Peyer's patch (tissue), 4 donors: ENCODE measurements at regions not wholly inside any gene's neighbourhood (a gene's known extent, or its start where the extent isn't known, plus 50 kb on each side); places are given as distances from the start of the nearest gene placed in this dataset.

Experiments
- DNase-seq, 3 donors: peaks; one replicate each; pipeline ENCODE4 v3.0.0-alpha.2; 2017 to 2019
- H3K27ac ChIP-seq, 4 donors: fragments of 200-600 bp; sonication (generic); one replicate each; pipeline ENCODE4 v1.5.1; 2016 to 2019
- H3K27me3 ChIP-seq, 2 donors: fragments of 200-600 bp; sonication (generic); one replicate each; pipeline ENCODE4 v1.5.1; 2019
- H3K36me3 ChIP-seq, 3 donors: fragments of 200-600 bp; sonication (generic); one replicate each; pipeline ENCODE4 v1.5.1; 2016 to 2019
- H3K4me1 ChIP-seq, 4 donors: fragments of 200-600 bp; sonication (generic); one replicate each; pipeline ENCODE4 v1.5.1; 2016 to 2019
- H3K4me3 ChIP-seq, 4 donors: fragments of 200-600 bp; sonication (generic); 1 replicate in 3 of 4; 2 replicates in 1 of 4; pipeline ENCODE4 v1.5.1; 2016 to 2019; ENCODE audit warnings: mild to moderate bottlenecking in 1 of 4
- H3K9me3 ChIP-seq, 4 donors: fragments of 200-600 bp; sonication (generic); one replicate each; pipeline ENCODE4 v1.5.1; 2016 to 2019; ENCODE audit warnings: mild to moderate bottlenecking in 1 of 4
- POLR2A ChIP-seq, 2 donors: fragments of 450-650 bp; IDR thresholded peaks; one replicate each; pipeline ENCODE4 v1.5.1; 2017; ENCODE audit warnings: antibody characterized with exemption in 2 of 2, mild to moderate bottlenecking in 2 of 2, moderate library complexity in 2 of 2
- TF ChIP-seq, protein P1 (sequence below), 6 experiments: fragments of 450-650 bp in 4 of 6; fragments of 200-600 bp in 2 of 6; sonication (generic) in 1 of 6; IDR thresholded peaks; one replicate each; pipeline ENCODE4 v1.5.1; 2017 to 2019; ENCODE audit warnings: antibody characterized with exemption in 6 of 6, mild to moderate bottlenecking in 3 of 6, moderate library complexity in 1 of 6

DNA sequence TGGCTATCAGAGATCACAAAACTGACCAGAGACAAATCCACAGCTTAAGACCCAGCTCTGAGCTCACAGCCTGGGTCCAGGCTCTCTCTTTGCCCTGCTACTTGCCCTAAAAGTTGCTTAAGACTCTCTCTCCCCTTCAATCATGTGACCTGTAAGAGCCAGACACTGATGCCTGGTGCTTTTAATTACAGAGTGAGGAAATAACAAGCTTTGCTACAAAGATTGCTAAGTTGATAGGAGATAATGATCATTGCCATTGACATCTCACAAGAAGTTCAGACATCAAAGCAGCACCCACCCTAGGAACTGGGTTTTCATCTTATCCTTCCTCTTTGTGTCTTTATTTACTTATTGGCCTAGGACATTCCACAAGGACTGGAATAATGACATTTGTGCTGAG is 125.9 kb upstream of the CD93 start:
- no peak for DNase-seq
- H3K4me1 ChIP-seq = no peaks in the 10 kb centered on the region
- no peaks in the 10 kb centered on the region for H3K36me3 ChIP-seq
- TF ChIP-seq POLR2A (IDR thresholded peaks at IDR 0.05) = no peak
- TF ChIP-seq, protein P1, sequence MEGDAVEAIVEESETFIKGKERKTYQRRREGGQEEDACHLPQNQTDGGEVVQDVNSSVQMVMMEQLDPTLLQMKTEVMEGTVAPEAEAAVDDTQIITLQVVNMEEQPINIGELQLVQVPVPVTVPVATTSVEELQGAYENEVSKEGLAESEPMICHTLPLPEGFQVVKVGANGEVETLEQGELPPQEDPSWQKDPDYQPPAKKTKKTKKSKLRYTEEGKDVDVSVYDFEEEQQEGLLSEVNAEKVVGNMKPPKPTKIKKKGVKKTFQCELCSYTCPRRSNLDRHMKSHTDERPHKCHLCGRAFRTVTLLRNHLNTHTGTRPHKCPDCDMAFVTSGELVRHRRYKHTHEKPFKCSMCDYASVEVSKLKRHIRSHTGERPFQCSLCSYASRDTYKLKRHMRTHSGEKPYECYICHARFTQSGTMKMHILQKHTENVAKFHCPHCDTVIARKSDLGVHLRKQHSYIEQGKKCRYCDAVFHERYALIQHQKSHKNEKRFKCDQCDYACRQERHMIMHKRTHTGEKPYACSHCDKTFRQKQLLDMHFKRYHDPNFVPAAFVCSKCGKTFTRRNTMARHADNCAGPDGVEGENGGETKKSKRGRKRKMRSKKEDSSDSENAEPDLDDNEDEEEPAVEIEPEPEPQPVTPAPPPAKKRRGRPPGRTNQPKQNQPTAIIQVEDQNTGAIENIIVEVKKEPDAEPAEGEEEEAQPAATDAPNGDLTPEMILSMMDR (IDR thresholded peaks at IDR 0.05) = no peak
- no peaks in the 10 kb centered on the region for H3K27me3 ChIP-seq
- H3K27ac ChIP-seq = no peak overlapping the region
- no peaks in the 10 kb centered on the region for H3K9me3 ChIP-seq
- no peak overlapping the region for H3K4me3 ChIP-seq

DNA sequence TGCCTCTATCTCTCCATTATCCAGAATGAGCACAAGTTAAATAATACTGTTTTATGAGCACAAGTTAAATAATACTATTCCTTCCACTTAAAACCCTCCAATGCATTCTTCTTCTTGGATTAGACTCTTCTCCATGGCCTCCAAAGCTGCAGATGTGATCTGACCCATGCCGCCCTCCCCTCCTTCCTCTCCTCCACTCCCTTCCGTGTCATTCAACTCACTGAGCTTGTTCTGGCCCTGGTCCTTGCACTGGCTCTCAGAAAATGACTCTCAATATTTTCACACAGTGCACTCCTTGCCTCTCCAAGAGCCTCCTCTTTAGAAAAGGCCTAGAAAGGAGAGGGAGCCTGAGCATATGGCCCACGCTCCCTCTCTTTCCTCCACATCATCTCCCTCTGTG is 125.0 kb upstream of the CD93 start:
- H3K4me3 ChIP-seq = no peak overlapping the region
- no peaks in the 10 kb centered on the region for H3K9me3 ChIP-seq
- H3K27me3 ChIP-seq = no peaks in the 10 kb centered on the region
- no peak for TF ChIP-seq POLR2A (IDR thresholded peaks at IDR 0.05)
- DNase-seq = no peak
- H3K36me3 ChIP-seq = no peaks in the 10 kb centered on the region
- H3K4me1 ChIP-seq = peaks cover 0 to 2% (median 0%) of the 10 kb centered on the region in 4 donors
- no peak overlapping the region for H3K27ac ChIP-seq

DNA sequence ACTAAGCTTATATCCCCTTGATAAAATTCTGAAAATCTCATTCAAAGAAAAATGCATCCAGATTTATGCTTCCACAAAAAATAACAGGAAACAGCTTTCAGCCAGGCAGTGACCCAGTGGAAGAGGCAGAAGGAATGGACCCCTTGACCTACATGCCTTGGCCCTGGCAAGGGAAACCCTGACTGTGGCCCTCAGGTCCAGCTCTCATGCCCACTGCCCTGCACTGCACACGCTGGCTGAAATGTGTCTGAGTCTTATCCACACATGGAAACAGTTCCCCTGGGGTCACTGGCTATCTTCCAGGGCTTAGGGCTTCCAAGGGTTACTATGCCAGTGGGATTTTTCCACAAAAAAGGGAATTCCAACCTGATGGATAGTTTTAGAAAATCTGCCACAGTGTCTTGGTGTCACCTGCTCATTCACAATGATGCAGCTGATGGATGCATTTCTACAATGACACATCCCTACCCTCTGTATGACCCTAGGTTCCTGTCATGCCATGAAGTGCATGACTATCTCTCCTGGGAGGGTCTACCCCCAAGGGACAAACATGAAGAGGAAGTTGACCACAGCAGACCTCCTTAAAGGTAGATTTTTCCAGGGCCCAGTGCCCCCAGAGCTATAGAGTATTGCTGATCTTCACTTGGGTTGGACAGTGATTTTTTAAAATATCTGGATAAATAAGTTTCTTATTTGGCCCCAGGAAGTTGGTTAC is 121.9 kb upstream of the CD93 start:
- Histone ChIP-seq H3K4me3 (no peak overlapping the region), H3K36me3 (no peaks in the 10 kb centered on the region), H3K27ac (no peak overlapping the region), H3K9me3 (no peaks in the 10 kb centered on the region), H3K27me3 (no peaks in the 10 kb centered on the region), H3K4me1 (peaks cover 0 to 10% (median 0%) of the 10 kb centered on the region in 4 donors)
- no peak for DNase-seq
- TF ChIP-seq, protein P1 (IDR thresholded peaks at IDR 0.05) = no peak
- TF ChIP-seq POLR2A (IDR thresholded peaks at IDR 0.05) = no peak

DNA sequence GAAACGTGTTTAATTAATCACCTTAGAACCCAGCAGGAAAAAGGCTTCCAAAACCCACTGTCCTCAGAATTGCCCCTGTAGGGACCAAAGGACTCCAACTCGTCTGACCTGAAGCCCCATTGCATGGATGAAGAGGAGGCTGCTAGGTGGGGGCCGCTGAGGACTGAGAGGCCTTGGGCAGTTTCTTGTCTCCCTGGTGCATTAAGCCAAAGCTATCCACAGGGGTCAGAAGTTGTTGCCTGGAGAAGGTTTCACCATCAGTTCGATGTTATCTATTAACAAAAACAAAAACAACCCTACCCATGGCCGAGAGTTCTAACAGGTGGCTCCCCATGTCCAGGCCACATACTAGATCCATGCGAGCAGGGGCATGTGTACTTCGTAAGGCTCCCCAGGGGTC is 120.9 kb upstream of the CD93 start:
- no peaks in the 10 kb centered on the region for H3K36me3 ChIP-seq
- no peak overlapping the region for H3K27ac ChIP-seq
- no peak for DNase-seq
- peaks cover 0 to 10% (median 0%) of the 10 kb centered on the region in 4 donors for H3K4me1 ChIP-seq
- TF ChIP-seq POLR2A (IDR thresholded peaks at IDR 0.05) = no peak
- TF ChIP-seq, protein P1 (IDR thresholded peaks at IDR 0.05) = no peak
- no peak overlapping the region for H3K4me3 ChIP-seq
- H3K27me3 ChIP-seq = no peaks in the 10 kb centered on the region
- H3K9me3 ChIP-seq = no peaks in the 10 kb centered on the region

DNA sequence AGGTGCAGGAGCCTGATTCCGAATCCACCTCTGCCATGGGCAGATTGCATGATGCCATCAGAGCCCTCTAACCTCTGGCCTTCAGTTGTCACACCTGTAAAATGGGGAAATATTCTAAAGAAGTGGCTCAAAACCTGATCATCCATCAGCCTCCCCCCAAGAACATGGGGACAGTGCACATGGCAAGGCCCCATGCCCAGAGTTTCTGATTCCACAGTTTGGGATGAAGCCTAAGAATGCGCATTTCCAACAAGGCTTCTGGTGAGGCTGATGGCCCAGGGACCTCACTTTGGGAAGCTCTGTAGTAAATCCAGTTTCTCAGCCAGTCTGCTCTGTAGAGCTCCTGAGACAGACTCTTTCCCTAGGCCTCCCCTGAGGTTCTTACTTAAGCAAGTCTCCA is 119.9 kb upstream of the CD93 start:
- Histone ChIP-seq H3K9me3 (no peaks in the 10 kb centered on the region), H3K27ac (peak overlapping the region in 2 of 4 donors; percentile 56 to 57), H3K4me1 (peaks cover 0 to 10% (median 0%) of the 10 kb centered on the region in 4 donors), H3K4me3 (no peak overlapping the region), H3K36me3 (no peaks in the 10 kb centered on the region), H3K27me3 (no peaks in the 10 kb centered on the region)
- DNase-seq = no peak
- TF ChIP-seq POLR2A (IDR thresholded peaks at IDR 0.05) = no peak
- TF ChIP-seq, protein P1 (IDR thresholded peaks at IDR 0.05) = no peak

DNA sequence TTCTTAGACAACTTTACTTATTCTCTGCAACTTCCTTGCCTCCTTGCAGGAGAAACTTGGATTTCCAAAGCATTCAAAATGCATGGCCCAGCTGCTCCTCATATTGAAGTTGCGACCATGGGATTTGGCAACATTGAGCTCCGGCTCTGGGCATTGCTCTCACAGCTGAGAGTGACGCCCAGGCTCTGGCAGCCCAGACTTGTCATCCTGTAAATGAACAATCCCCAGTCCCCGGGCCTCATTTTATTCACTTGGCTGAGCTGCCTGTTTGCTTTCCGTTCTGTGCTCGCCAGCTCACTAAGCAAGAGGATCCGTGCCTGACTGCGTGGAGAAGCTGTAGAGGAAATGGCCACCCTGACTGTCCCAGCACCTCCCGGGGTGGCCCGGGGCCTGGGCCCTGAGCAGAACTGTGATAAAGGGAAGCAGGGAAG is 119.5 kb upstream of the CD93 start:
- DNase-seq = peak in 1 of 3 donors; percentile 54
- H3K36me3 ChIP-seq = no peaks in the 10 kb centered on the region
- no peaks in the 10 kb centered on the region for H3K9me3 ChIP-seq
- H3K27me3 ChIP-seq = no peaks in the 10 kb centered on the region
- peaks cover 0 to 10% (median 0%) of the 10 kb centered on the region in 4 donors for H3K4me1 ChIP-seq
- peak overlapping the region in 2 of 4 donors; percentile 56 to 57 for H3K27ac ChIP-seq
- no peak overlapping the region for H3K4me3 ChIP-seq
- TF ChIP-seq, protein P1 (IDR thresholded peaks at IDR 0.05) = no peak
- TF ChIP-seq POLR2A (IDR thresholded peaks at IDR 0.05) = no peak
